ENCODE measurements at regions not wholly inside any gene's neighbourhood (a gene's known extent, or its start where the extent isn't known, plus 50 kb on each side); places are given as distances from the start of the nearest gene placed in this dataset.

- TF ChIP-seq CTCF (conservative IDR thresholded peaks at IDR 0.05; ENCODE audit: low read length) (no peak), EZH2phosphoT487 (IDR thresholded peaks at IDR 0.05; ENCODE audit: borderline replicate concordance, low read depth, low read length) (no peak)
Observed at GRCh38 chr5:68953231-68953874, 140.5 kb upstream of the SLC30A5 start.
